ENCODE measurements at regions not wholly inside any gene's neighbourhood (a gene's known extent, or its start where the extent isn't known, plus 50 kb on each side); places are given as distances from the start of the nearest gene placed in this dataset.

DNA sequence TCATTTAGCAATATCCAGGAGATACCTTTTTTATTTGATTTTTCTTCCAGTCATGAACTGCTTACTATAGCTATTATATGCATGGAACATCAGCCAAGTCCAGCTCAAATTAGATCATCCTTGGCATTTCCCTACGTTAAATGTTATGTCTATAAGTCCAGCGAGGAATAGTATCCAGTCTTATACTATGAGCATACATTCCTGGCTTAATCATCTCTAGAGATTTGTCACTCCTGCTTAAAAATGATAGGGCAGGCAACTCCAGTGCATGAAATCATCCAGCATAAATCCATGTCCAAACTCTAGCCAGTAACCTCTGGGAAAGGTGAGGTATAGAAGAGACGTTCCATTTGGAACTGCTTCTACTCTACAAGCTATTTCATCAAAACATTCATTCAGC, 126.7 kb upstream of the VCX2 start:
- POLR2A ChIA-PET = no interaction called here
- TF ChIP-seq, protein P1, sequence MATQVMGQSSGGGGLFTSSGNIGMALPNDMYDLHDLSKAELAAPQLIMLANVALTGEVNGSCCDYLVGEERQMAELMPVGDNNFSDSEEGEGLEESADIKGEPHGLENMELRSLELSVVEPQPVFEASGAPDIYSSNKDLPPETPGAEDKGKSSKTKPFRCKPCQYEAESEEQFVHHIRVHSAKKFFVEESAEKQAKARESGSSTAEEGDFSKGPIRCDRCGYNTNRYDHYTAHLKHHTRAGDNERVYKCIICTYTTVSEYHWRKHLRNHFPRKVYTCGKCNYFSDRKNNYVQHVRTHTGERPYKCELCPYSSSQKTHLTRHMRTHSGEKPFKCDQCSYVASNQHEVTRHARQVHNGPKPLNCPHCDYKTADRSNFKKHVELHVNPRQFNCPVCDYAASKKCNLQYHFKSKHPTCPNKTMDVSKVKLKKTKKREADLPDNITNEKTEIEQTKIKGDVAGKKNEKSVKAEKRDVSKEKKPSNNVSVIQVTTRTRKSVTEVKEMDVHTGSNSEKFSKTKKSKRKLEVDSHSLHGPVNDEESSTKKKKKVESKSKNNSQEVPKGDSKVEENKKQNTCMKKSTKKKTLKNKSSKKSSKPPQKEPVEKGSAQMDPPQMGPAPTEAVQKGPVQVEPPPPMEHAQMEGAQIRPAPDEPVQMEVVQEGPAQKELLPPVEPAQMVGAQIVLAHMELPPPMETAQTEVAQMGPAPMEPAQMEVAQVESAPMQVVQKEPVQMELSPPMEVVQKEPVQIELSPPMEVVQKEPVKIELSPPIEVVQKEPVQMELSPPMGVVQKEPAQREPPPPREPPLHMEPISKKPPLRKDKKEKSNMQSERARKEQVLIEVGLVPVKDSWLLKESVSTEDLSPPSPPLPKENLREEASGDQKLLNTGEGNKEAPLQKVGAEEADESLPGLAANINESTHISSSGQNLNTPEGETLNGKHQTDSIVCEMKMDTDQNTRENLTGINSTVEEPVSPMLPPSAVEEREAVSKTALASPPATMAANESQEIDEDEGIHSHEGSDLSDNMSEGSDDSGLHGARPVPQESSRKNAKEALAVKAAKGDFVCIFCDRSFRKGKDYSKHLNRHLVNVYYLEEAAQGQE (IDR thresholded peaks at IDR 0.05; ENCODE audit: insufficient read depth in 1 of 2, low read depth in 2 of 2, low read length in 1 of 2) = no peak
- TF ChIP-seq, protein P2, sequence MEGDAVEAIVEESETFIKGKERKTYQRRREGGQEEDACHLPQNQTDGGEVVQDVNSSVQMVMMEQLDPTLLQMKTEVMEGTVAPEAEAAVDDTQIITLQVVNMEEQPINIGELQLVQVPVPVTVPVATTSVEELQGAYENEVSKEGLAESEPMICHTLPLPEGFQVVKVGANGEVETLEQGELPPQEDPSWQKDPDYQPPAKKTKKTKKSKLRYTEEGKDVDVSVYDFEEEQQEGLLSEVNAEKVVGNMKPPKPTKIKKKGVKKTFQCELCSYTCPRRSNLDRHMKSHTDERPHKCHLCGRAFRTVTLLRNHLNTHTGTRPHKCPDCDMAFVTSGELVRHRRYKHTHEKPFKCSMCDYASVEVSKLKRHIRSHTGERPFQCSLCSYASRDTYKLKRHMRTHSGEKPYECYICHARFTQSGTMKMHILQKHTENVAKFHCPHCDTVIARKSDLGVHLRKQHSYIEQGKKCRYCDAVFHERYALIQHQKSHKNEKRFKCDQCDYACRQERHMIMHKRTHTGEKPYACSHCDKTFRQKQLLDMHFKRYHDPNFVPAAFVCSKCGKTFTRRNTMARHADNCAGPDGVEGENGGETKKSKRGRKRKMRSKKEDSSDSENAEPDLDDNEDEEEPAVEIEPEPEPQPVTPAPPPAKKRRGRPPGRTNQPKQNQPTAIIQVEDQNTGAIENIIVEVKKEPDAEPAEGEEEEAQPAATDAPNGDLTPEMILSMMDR (IDR thresholded peaks at IDR 0.05) = no peak
- TF ChIP-seq SIN3A (IDR thresholded peaks at IDR 0.05; ENCODE audit: borderline replicate concordance, insufficient read depth, low read depth, low read length) = no peak
- no peak for TF ChIP-seq TCF7L2 (IDR thresholded peaks at IDR 0.05; ENCODE audit: low read depth, low read length)
- TF ChIP-seq POLR2AphosphoS5 (IDR thresholded peaks at IDR 0.05; ENCODE audit: low read depth, low read length) = no peak
- Histone ChIP-seq H3K4me1 (ENCODE audit: control insufficient read depth, insufficient read depth, low read length) (no peaks in the 10 kb centered on the region), H3K36me3 (ENCODE audit: control insufficient read depth, insufficient read depth, low read length) (no peaks in the 10 kb centered on the region), H3K4me3 (ENCODE audit: low read depth in 2 of 2, low read length in 2 of 2) (no peak overlapping the region), H3K9me3 (ENCODE audit: control insufficient read depth, insufficient read depth, low read depth, low read length) (no peaks in the 10 kb centered on the region), H3K27me3 (ENCODE audit: control insufficient read depth, insufficient read depth, low read length) (no peaks in the 10 kb centered on the region), H3K27ac (ENCODE audit: low read length) (no peak overlapping the region)
- ATAC-seq = no peak
- CTCF ChIA-PET = no interaction called here
- in situ Hi-C loops (cut with HindIII; ENCODE audit: low pct_unique_long_range_greater_than_20kb, low sequenced_read_pairs) = no loop called here
- intact Hi-C loops (cut with micrococcal nuclease; ENCODE audit: unreplicated experiment) = no loop called here
- DNase-seq (ENCODE audit: low read depth, low spot score) = no peak
- BruUV-seq (replicated peaks) = no TSS peak

DNA sequence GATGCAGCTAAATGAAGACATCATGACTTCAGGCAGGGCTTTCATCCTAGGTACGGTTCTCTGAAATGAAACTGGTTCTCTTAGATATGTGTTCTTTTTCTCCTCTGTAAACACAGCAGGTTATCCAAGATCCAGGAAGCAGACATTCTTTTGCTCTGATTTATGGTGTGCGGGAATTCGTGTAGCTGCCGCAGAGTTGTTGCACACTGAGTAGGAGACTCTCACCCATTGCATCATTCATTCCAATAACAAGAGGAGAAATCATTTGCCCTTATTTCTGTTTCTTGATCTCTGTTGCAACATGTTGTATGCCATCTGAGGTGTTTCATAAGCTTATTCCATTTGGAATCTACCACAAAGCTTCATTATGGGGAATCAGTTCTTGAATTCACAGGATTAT, 133.6 kb upstream of the VCX2 start:
- H3K4me3 ChIP-seq (ENCODE audit: low read depth in 2 of 2, low read length in 2 of 2) = no peak overlapping the region
- no peaks in the 10 kb centered on the region for H3K9me3 ChIP-seq (ENCODE audit: control insufficient read depth, insufficient read depth, low read depth, low read length)
- TF ChIP-seq SIN3A (IDR thresholded peaks at IDR 0.05; ENCODE audit: borderline replicate concordance, insufficient read depth, low read depth, low read length) (no peak), POLR2AphosphoS5 (IDR thresholded peaks at IDR 0.05; ENCODE audit: low read depth, low read length) (no peak), TCF7L2 (IDR thresholded peaks at IDR 0.05; ENCODE audit: low read depth, low read length) (no peak)
- TF ChIP-seq, protein P1 (IDR thresholded peaks at IDR 0.05; ENCODE audit: insufficient read depth in 1 of 2, low read depth in 2 of 2, low read length in 1 of 2) = no peak
- TF ChIP-seq, protein P2 (IDR thresholded peaks at IDR 0.05) = no peak
- BruUV-seq (replicated peaks) = no TSS peak
- ATAC-seq (no peak), DNase-seq (ENCODE audit: low read depth, low spot score) (no peak)
- ChIA-PET CTCF (no interaction called here), POLR2A (no interaction called here)
- H3K27me3 ChIP-seq (ENCODE audit: control insufficient read depth, insufficient read depth, low read length) = no peaks in the 10 kb centered on the region
- H3K4me1 ChIP-seq (ENCODE audit: control insufficient read depth, insufficient read depth, low read length) = no peaks in the 10 kb centered on the region
- no peak overlapping the region for H3K27ac ChIP-seq (ENCODE audit: low read length)
- H3K36me3 ChIP-seq (ENCODE audit: control insufficient read depth, insufficient read depth, low read length) = no peaks in the 10 kb centered on the region
- intact Hi-C loops (cut with micrococcal nuclease; ENCODE audit: unreplicated experiment) = no loop called here
- in situ Hi-C loops (cut with HindIII; ENCODE audit: low pct_unique_long_range_greater_than_20kb, low sequenced_read_pairs) = no loop called here

Measured in Panc1 (cell line).